Skeletal muscle tissue (tissue), 3 donors: ENCODE measurements at regions not wholly inside any gene's neighbourhood (a gene's known extent, or its start where the extent isn't known, plus 50 kb on each side); places are given as distances from the start of the nearest gene placed in this dataset.

Source experiments
- H3K27ac ChIP-seq: one replicate; pipeline ENCODE4 v1.7.0; 2013; ENCODE audit warnings: mild to moderate bottlenecking, low read depth, low read length, inconsistent platforms
- H3K27me3 ChIP-seq, 3 donors: one replicate each; pipeline ENCODE4 v1.7.0; 2013; ENCODE audit warnings: low read length in 3 of 3; ENCODE audit not compliant: control insufficient read depth in 3 of 3, insufficient read depth in 3 of 3
- H3K36me3 ChIP-seq, 3 donors: one replicate each; pipeline ENCODE4 v1.7.0; 2013; ENCODE audit warnings: low read length in 3 of 3; ENCODE audit not compliant: control insufficient read depth in 3 of 3, insufficient read depth in 3 of 3
- H3K4me1 ChIP-seq, 3 donors: one replicate each; pipeline ENCODE4 v1.7.0; 2013; ENCODE audit warnings: low read length in 3 of 3, mild to moderate bottlenecking in 3 of 3; ENCODE audit not compliant: control insufficient read depth in 3 of 3, insufficient read depth in 3 of 3
- H3K4me3 ChIP-seq, 3 donors: one replicate each; pipeline ENCODE4 v1.7.0; 2013; ENCODE audit warnings: low read length in 3 of 3
- H3K9ac ChIP-seq, 3 donors: one replicate each; pipeline ENCODE4 v1.7.0; 2013; ENCODE audit warnings: low read length in 3 of 3, mild to moderate bottlenecking in 3 of 3, moderate library complexity in 2 of 3, low read depth in 1 of 3
- H3K9me3 ChIP-seq, 3 donors: one replicate each; pipeline ENCODE4 v1.7.0; 2013; ENCODE audit warnings: low read length in 3 of 3; ENCODE audit not compliant: control insufficient read depth in 3 of 3
- donor health status: Osteomylitis.

GRCh38 chr6:12379181-12379580, 89.0 kb downstream of the EDN1 start:
- Histone ChIP-seq H3K27me3 (no peaks in the 10 kb centered on the region), H3K4me3 (no peak overlapping the region), H3K4me1 (no peaks in the 10 kb centered on the region), H3K36me3 (no peaks in the 10 kb centered on the region), H3K9ac (no peak overlapping the region), H3K9me3 (no peaks in the 10 kb centered on the region), H3K27ac (no peak overlapping the region)

- Histone ChIP-seq H3K9ac (no peak overlapping the region), H3K4me3 (no peak overlapping the region), H3K9me3 (no peaks in the 10 kb centered on the region), H3K4me1 (no peaks in the 10 kb centered on the region), H3K27ac (no peak overlapping the region), H3K27me3 (no peaks in the 10 kb centered on the region), H3K36me3 (no peaks in the 10 kb centered on the region)
Measured at GRCh38 chr6:12381587-12381986, 91.4 kb downstream of the EDN1 start.

- Histone ChIP-seq H3K27ac (no peak overlapping the region), H3K4me1 (no peaks in the 10 kb centered on the region), H3K9me3 (no peaks in the 10 kb centered on the region), H3K36me3 (no peaks in the 10 kb centered on the region), H3K27me3 (peaks cover 0 to 6% (median 0%) of the 10 kb centered on the region in 3 donors), H3K9ac (no peak overlapping the region), H3K4me3 (no peak overlapping the region)
Measured at GRCh38 chr6:12383448-12383847, 93.3 kb downstream of the EDN1 start.

DNA sequence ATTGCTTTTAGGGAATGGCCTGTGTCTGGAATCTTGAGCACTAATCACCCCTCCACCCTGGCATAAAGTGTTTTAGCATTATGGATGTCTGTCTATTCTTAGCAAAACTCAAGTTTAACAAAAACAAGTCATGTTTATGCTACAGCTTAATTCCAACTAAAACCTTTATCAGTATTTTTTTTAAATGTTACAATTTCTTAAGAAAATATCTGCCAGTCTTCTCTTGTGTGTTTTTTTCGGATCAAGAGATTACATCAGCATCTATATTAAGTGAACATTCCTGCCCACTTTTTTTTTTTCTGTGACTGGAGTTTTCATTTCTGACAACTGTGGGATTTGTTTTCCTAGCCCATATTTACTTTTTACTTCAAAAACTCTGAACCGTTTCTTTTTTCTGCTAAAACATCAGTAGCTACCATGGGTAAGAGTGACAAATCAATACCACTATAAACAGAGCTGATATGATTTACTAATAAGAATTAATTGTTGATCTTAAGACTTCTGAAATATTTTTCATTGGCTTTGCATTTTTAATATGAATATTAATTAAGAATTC, 94.3 kb downstream of the EDN1 start:
- Histone ChIP-seq H3K9ac (no peak overlapping the region), H3K4me1 (no peaks in the 10 kb centered on the region)

GRCh38 chr6:12385316-12385715, 95.2 kb downstream of the EDN1 start:
- Histone ChIP-seq H3K36me3 (no peaks in the 10 kb centered on the region), H3K9ac (no peak overlapping the region)

More for the DNA sequence above, 94.3 kb downstream of the EDN1 start:
- Histone ChIP-seq H3K27me3 (peaks cover 0 to 6% (median 0%) of the 10 kb centered on the region in 3 donors), H3K9me3 (no peaks in the 10 kb centered on the region), H3K36me3 (no peaks in the 10 kb centered on the region), H3K4me3 (no peak overlapping the region), H3K27ac (no peak overlapping the region)

GRCh38 chr6:12386816-12387215, 96.7 kb downstream of the EDN1 start:
- no peaks in the 10 kb centered on the region for H3K4me1 ChIP-seq
- H3K27ac ChIP-seq: no peak overlapping the region
- no peak overlapping the region for H3K9ac ChIP-seq
- no peak overlapping the region for H3K4me3 ChIP-seq
- H3K9me3 ChIP-seq: no peaks in the 10 kb centered on the region
- no peaks in the 10 kb centered on the region for H3K36me3 ChIP-seq
- peaks cover 0 to 6% (median 0%) of the 10 kb centered on the region in 3 donors for H3K27me3 ChIP-seq

More at GRCh38 chr6:12385316-12385715, 95.2 kb downstream of the EDN1 start:
- no peak overlapping the region for H3K27ac ChIP-seq
- H3K9me3 ChIP-seq: no peaks in the 10 kb centered on the region
- H3K27me3 ChIP-seq: peaks cover 0 to 6% (median 0%) of the 10 kb centered on the region in 3 donors
- H3K4me1 ChIP-seq: no peaks in the 10 kb centered on the region
- H3K4me3 ChIP-seq: no peak overlapping the region

DNA sequence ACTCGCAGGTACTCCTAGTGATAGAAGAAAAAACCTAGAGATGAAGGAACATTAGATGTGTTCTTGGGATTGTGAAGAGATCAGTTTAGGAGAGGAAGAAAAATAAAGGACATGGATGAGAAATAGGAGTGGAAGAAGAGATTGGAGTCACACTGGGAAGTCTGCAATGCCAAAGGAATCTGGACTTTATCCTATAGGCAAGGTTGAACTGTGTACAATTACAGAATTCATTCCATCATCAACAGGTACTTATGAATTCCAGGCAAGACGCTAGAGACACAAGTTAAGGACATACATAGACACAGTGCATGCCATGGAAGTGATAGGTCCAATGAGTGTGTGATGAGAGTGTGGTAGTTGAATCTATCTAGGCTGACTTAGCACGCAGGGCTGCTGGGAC, 101.3 kb downstream of the EDN1 start:
- peaks cover 0 to 6% (median 0%) of the 10 kb centered on the region in 3 donors for H3K27me3 ChIP-seq
- no peaks in the 10 kb centered on the region for H3K9me3 ChIP-seq
- no peak overlapping the region for H3K4me3 ChIP-seq
- H3K9ac ChIP-seq: no peak overlapping the region
- no peak overlapping the region for H3K27ac ChIP-seq
- H3K36me3 ChIP-seq: no peaks in the 10 kb centered on the region
- no peaks in the 10 kb centered on the region for H3K4me1 ChIP-seq

DNA sequence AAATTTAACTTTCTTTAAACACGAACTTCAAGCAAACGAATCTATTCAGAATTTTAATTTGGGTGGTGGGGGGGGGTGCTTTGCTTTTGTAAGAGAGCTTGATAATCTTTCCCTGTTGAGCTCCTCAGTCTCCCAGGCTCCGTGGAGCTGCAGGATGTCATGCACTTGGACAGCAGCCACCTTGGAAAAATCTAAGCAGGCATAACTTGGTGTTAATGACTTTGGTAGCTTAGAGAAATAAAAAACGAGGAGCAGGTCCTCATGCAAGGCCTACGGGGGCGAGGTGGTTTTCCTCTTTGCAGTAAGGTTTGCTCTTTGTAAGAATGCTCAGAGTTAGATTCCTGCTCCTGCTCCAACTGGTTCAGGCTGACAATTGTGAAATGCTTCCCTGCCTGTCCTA, 102.3 kb downstream of the EDN1 start:
- Histone ChIP-seq H3K9me3 (no peaks in the 10 kb centered on the region), H3K4me3 (no peak overlapping the region), H3K27me3 (no peaks in the 10 kb centered on the region), H3K4me1 (no peaks in the 10 kb centered on the region), H3K9ac (no peak overlapping the region), H3K27ac (no peak overlapping the region), H3K36me3 (no peaks in the 10 kb centered on the region)

DNA sequence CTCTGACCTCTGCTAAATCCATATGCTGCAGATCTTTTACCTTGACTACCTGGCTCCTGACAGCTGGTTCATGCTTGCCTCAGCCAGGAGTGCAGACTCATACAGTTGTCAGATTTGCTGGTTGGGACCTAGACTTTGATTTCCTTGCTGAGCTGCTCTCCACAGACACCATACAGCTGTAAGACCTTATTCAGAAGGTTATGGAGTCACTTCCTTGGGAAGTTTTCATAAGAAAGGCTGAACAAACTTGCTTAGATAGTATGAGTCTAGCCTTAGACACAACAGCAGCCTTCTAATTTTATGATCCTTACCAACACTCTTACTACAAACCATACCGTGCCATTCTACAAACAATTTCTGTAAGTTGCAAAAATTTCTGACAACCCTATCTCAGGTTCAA, 102.9 kb downstream of the EDN1 start:
- H3K27ac ChIP-seq: no peak overlapping the region
- H3K4me1 ChIP-seq: no peaks in the 10 kb centered on the region
- no peaks in the 10 kb centered on the region for H3K36me3 ChIP-seq
- no peak overlapping the region for H3K4me3 ChIP-seq
- no peaks in the 10 kb centered on the region for H3K9me3 ChIP-seq
- H3K9ac ChIP-seq: no peak overlapping the region
- H3K27me3 ChIP-seq: no peaks in the 10 kb centered on the region

- no peak overlapping the region for H3K9ac ChIP-seq
- no peaks in the 10 kb centered on the region for H3K9me3 ChIP-seq
- H3K27ac ChIP-seq: no peak overlapping the region
- H3K27me3 ChIP-seq: no peaks in the 10 kb centered on the region
- no peaks in the 10 kb centered on the region for H3K4me1 ChIP-seq
- H3K4me3 ChIP-seq: no peak overlapping the region
- no peaks in the 10 kb centered on the region for H3K36me3 ChIP-seq
Measured at GRCh38 chr6:12394170-12394569, 104.0 kb downstream of the EDN1 start.
